GM19043 (cell line): ENCODE measurements at regions not wholly inside any gene's neighbourhood (a gene's known extent, or its start where the extent isn't known, plus 50 kb on each side); places are given as distances from the start of the nearest gene placed in this dataset.

Source experiments
- ATAC-seq: cut with Tn5 transposase; IDR thresholded peaks from one replicate; pipeline ENCODE4 v1.9.1; 2021; ENCODE audit warnings: low read depth; ENCODE audit not compliant: unreplicated experiment

- no peak for ATAC-seq
Measured at GRCh38 chr2:147049957-147050356, 794.9 kb upstream of the ACVR2A start.

GRCh38 chr2:147046473-147046872 is 798.4 kb upstream of the ACVR2A start:
- no peak for ATAC-seq

- peak; percentile 55 for ATAC-seq
Measured at GRCh38 chr2:147045113-147045512, 799.7 kb upstream of the ACVR2A start.

GRCh38 chr2:147041121-147041494 is 803.7 kb upstream of the ACVR2A start:
- ATAC-seq: no peak

GRCh38 chr2:147040298-147041120 is 804.3 kb upstream of the ACVR2A start:
- no peak for ATAC-seq

- ATAC-seq: no peak
Measured at GRCh38 chr2:147037048-147037447, 807.8 kb upstream of the ACVR2A start.

GRCh38 chr2:147033044-147033443 is 811.8 kb upstream of the ACVR2A start:
- no peak for ATAC-seq

- ATAC-seq: no peak
Measured at GRCh38 chr2:147031897-147032296, 812.9 kb upstream of the ACVR2A start.

- ATAC-seq: no peak
Measured at GRCh38 chr2:147030966-147031720, 813.7 kb upstream of the ACVR2A start.

GRCh38 chr2:147027436-147027835 is 817.4 kb upstream of the ACVR2A start:
- ATAC-seq: no peak

GRCh38 chr2:147026664-147027295 is 818.0 kb upstream of the ACVR2A start:
- ATAC-seq: no peak

GRCh38 chr2:147025646-147026585 is 818.9 kb upstream of the ACVR2A start:
- no peak for ATAC-seq

GRCh38 chr2:147019311-147019710 is 825.5 kb upstream of the ACVR2A start:
- ATAC-seq: no peak

GRCh38 chr2:147017951-147018645 is 826.7 kb upstream of the ACVR2A start:
- no peak for ATAC-seq

- ATAC-seq: no peak
Measured at GRCh38 chr2:147016181-147016580, 828.6 kb upstream of the ACVR2A start.

GRCh38 chr2:147015591-147015990 is 829.2 kb upstream of the ACVR2A start:
- no peak for ATAC-seq

- no peak for ATAC-seq
Measured at GRCh38 chr2:147013696-147014392, 831.0 kb upstream of the ACVR2A start.

GRCh38 chr2:147008481-147008880 is 836.3 kb upstream of the ACVR2A start:
- no peak for ATAC-seq

GRCh38 chr2:147006736-147007141 is 838.1 kb upstream of the ACVR2A start:
- ATAC-seq: no peak
